Gastroesophageal sphincter (tissue), 4 donors: ENCODE measurements at regions not wholly inside any gene's neighbourhood (a gene's known extent, or its start where the extent isn't known, plus 50 kb on each side); places are given as distances from the start of the nearest gene placed in this dataset.

ENCODE experiments used
- ATAC-seq: fragments of 150-250 bp; one replicate; pipeline ENCODE4 v1.9.1; 2016; ENCODE audit warnings: mild to moderate bottlenecking, moderate library complexity
- H3K27ac ChIP-seq, 4 donors: fragments of 200-600 bp; sonication (generic) in 3 of 4; 1 replicate in 3 of 4; 2 replicates in 1 of 4; pipeline ENCODE4 v1.5.1; 2016 to 2019
- H3K27me3 ChIP-seq: fragments of 200-600 bp; sonication (generic); one replicate; pipeline ENCODE4 v1.5.1; 2019
- H3K36me3 ChIP-seq, 2 donors: fragments of 200-600 bp; sonication (generic); one replicate each; pipeline ENCODE4 v1.5.1; 2019; ENCODE audit warnings: control low read depth in 1 of 2
- H3K4me1 ChIP-seq, 3 donors: fragments of 200-600 bp; sonication (generic); 1 replicate in 2 of 3; 2 replicates in 1 of 3; pipeline ENCODE4 v1.5.1; 2016 to 2019; ENCODE audit warnings: control low read depth in 2 of 3
- H3K4me3 ChIP-seq, 2 donors: fragments of 200-600 bp; sonication (generic); one replicate each; pipeline ENCODE4 v1.5.1; 2019; ENCODE audit warnings: mild to moderate bottlenecking in 1 of 2, moderate library complexity in 1 of 2
- H3K9me3 ChIP-seq, 3 donors: fragments of 200-600 bp; sonication (generic); one replicate each; pipeline ENCODE4 v1.5.1; 2017 to 2019; ENCODE audit warnings: control low read depth in 2 of 3
- CTCF ChIP-seq, 4 experiments: fragments of 200-600 bp in 2 of 4; fragments of 450-650 bp in 2 of 4; sonication (generic) in 1 of 4; IDR thresholded peaks; one replicate each; pipeline ENCODE4 v1.5.1; 2017 to 2019; ENCODE audit warnings: antibody characterized with exemption in 4 of 4, mild to moderate bottlenecking in 2 of 4, moderate library complexity in 2 of 4
- EP300 ChIP-seq: sonication (generic); formaldehyde crosslinking; IDR thresholded peaks from one replicate; pipeline ENCODE4 v1.6.1; 2017; ENCODE audit warnings: antibody characterized with exemption, mild to moderate bottlenecking
- POLR2A ChIP-seq, 2 donors: fragments of 450-650 bp; IDR thresholded peaks; one replicate each; pipeline ENCODE4 v1.6.1; 2017; ENCODE audit warnings: antibody characterized with exemption in 2 of 2, mild to moderate bottlenecking in 2 of 2, moderate library complexity in 1 of 2
- POLR2AphosphoS5 ChIP-seq: sonication (generic); formaldehyde crosslinking; IDR thresholded peaks from one replicate; pipeline ENCODE4 v1.6.1; 2017; ENCODE audit warnings: antibody characterized with exemption
- WGBS, 2 donors: methylation state at CpG; one replicate each; pipeline ENCODE4 v1.1.5; 2018; ENCODE audit warnings: low coverage in 1 of 2; 5-methylcytosine and 5-hydroxymethylcytosine counted together

DNA sequence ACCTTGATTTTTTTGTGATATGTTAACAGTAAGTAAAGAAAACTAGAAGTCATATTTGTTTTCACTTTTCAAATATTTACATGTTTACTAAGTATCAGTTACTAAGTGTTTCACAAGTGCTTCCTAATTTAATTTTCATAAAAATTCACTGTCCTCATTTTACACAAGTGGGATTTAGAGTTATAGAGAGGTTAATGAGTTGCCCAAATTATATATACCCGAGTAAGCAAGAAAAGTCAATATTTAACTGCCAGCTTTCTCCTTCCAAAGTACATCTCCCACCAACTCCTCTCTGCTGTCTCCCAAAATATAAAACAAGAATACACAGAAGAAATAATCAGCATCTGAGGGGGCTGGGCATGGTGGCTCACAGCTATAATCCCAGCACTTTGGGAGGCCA lies 896.7 kb upstream of the ANO3 start:
- Histone ChIP-seq H3K27me3 (no peaks in the 10 kb centered on the region), H3K9me3 (no peaks in the 10 kb centered on the region), H3K36me3 (no peaks in the 10 kb centered on the region), H3K4me1 (no peaks in the 10 kb centered on the region), H3K4me3 (no peak overlapping the region), H3K27ac (no peak overlapping the region)
- TF ChIP-seq POLR2A (IDR thresholded peaks at IDR 0.05) (no peak), EP300 (no peak), POLR2AphosphoS5 (no peak), CTCF (IDR thresholded peaks at IDR 0.05) (no peak)
- ATAC-seq: no peak
- 75 to 76% methylated on average over 1 of the region's 1 CpG for WGBS, 2 donors

GRCh38 chr11:25436326-25436725 lies 895.6 kb upstream of the ANO3 start:
- Histone ChIP-seq H3K36me3 (no peaks in the 10 kb centered on the region), H3K9me3 (no peaks in the 10 kb centered on the region), H3K4me1 (no peaks in the 10 kb centered on the region), H3K4me3 (no peak overlapping the region), H3K27me3 (no peaks in the 10 kb centered on the region), H3K27ac (no peak overlapping the region)
- no peak for ATAC-seq
- no peak for TF ChIP-seq POLR2AphosphoS5
- 67 to 94% methylated on average over 1 to 2 of the region's 2 CpGs for WGBS, 2 donors

- H3K27me3 ChIP-seq: no peaks in the 10 kb centered on the region
- H3K4me1 ChIP-seq: no peaks in the 10 kb centered on the region
- no peak overlapping the region for H3K27ac ChIP-seq
- no peak for ATAC-seq
- H3K4me3 ChIP-seq: no peak overlapping the region
- H3K9me3 ChIP-seq: no peaks in the 10 kb centered on the region
- H3K36me3 ChIP-seq: no peaks in the 10 kb centered on the region
- 31 to 47% methylated on average over 2 to 3 of the region's 3 CpGs for WGBS, 2 donors
- TF ChIP-seq POLR2AphosphoS5 (no peak), EP300 (no peak), CTCF (IDR thresholded peaks at IDR 0.05) (no peak), POLR2A (IDR thresholded peaks at IDR 0.05) (no peak)
Observed at GRCh38 chr11:25441421-25441820, 890.5 kb upstream of the ANO3 start.

DNA sequence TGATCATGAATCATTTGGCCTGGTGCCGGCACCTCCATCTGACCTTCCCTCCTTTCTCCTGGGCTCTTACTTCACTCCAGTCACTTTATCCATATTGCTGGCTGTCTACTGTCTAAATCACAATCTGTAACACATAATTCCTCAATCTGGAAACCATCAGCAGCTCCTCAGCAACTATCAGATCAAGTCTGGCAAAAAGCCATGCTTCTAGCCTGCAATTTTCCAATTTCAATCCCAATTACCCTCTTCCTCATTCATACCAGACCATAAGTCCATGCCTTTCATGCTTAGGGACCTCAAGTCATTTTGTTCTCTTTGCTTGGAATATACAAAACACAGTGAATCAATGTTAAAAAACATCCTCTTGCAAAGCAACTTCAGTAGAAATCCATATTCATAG lies 882.8 kb upstream of the ANO3 start:
- no peak for TF ChIP-seq CTCF (IDR thresholded peaks at IDR 0.05)
- TF ChIP-seq EP300: no peak
- TF ChIP-seq POLR2A (IDR thresholded peaks at IDR 0.05): no peak
- TF ChIP-seq POLR2AphosphoS5: no peak
- H3K36me3 ChIP-seq: no peaks in the 10 kb centered on the region
- no peak overlapping the region for H3K27ac ChIP-seq
- no peaks in the 10 kb centered on the region for H3K9me3 ChIP-seq
- no peak for ATAC-seq
- no peaks in the 10 kb centered on the region for H3K4me1 ChIP-seq
- no peak overlapping the region for H3K4me3 ChIP-seq
- H3K27me3 ChIP-seq: no peaks in the 10 kb centered on the region
- WGBS, 2 donors: 56 to 63% methylated on average over 1 of the region's 1 CpG

DNA sequence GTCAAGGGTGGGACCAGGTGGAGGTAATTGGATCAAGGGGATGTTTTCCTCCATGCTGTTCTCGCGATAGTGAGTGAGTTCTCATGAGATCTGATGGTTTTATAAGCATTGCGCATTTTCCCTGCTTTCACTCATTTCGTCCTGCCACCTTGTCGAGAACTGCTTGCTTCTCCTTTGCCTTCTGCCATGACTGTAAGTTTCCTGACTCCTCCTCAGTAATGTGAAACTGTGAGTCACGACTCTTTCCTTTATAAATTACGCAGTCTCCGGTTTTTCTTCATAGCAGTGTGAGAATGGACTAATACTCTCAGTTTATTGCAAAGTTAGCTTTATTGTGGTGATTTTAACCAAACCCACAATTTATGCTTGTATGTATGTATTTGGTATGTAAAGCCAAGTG lies 878.5 kb upstream of the ANO3 start:
- H3K4me1 ChIP-seq: no peaks in the 10 kb centered on the region
- no peaks in the 10 kb centered on the region for H3K27me3 ChIP-seq
- H3K36me3 ChIP-seq: no peaks in the 10 kb centered on the region
- 89 to 100% methylated on average over 3 to 8 of the region's 8 CpGs for WGBS, 2 donors
- H3K27ac ChIP-seq: no peak overlapping the region
- H3K9me3 ChIP-seq: no peaks in the 10 kb centered on the region
- TF ChIP-seq POLR2A (IDR thresholded peaks at IDR 0.05): no peak
- TF ChIP-seq EP300: no peak
- no peak for TF ChIP-seq POLR2AphosphoS5
- no peak for TF ChIP-seq CTCF (IDR thresholded peaks at IDR 0.05)
- ATAC-seq: no peak
- no peak overlapping the region for H3K4me3 ChIP-seq

- WGBS, 2 donors: 73 to 74% methylated on average over 1 of the region's 1 CpG
- TF ChIP-seq POLR2AphosphoS5 (no peak), CTCF (IDR thresholded peaks at IDR 0.05) (no peak), POLR2A (IDR thresholded peaks at IDR 0.05) (no peak), EP300 (no peak)
- no peak overlapping the region for H3K4me3 ChIP-seq
- H3K4me1 ChIP-seq: no peaks in the 10 kb centered on the region
- no peaks in the 10 kb centered on the region for H3K36me3 ChIP-seq
- H3K27me3 ChIP-seq: no peaks in the 10 kb centered on the region
- no peaks in the 10 kb centered on the region for H3K9me3 ChIP-seq
- no peak for ATAC-seq
- no peak overlapping the region for H3K27ac ChIP-seq
Observed at GRCh38 chr11:25456211-25456610, 875.7 kb upstream of the ANO3 start.
